ENCODE measurements at regions not wholly inside any gene's neighbourhood (a gene's known extent, or its start where the extent isn't known, plus 50 kb on each side); places are given as distances from the start of the nearest gene placed in this dataset.

GRCh38 chr19:30817965-30818567 lies 445.9 kb downstream of the ZNF536 start:
- no peak for TF ChIP-seq CTCF (IDR thresholded peaks at IDR 0.05)

- no peak for TF ChIP-seq CTCF (IDR thresholded peaks at IDR 0.05)
These were observed 445.0 kb downstream of the ZNF536 start for GRCh38 chr19:30817197-30817596.

GRCh38 chr19:30815889-30816580 lies 443.9 kb downstream of the ZNF536 start:
- TF ChIP-seq CTCF (IDR thresholded peaks at IDR 0.05) = no peak

- no peak for TF ChIP-seq CTCF (IDR thresholded peaks at IDR 0.05)
These were observed 440.0 kb downstream of the ZNF536 start for GRCh38 chr19:30812099-30812678.

GRCh38 chr19:30811397-30812098 lies 439.4 kb downstream of the ZNF536 start:
- TF ChIP-seq CTCF (IDR thresholded peaks at IDR 0.05) = no peak

- TF ChIP-seq CTCF (IDR thresholded peaks at IDR 0.05) = no peak
These were observed 438.5 kb downstream of the ZNF536 start for GRCh38 chr19:30810726-30811125.

- no peak for TF ChIP-seq CTCF (IDR thresholded peaks at IDR 0.05)
These were observed 435.1 kb downstream of the ZNF536 start for GRCh38 chr19:30807278-30807677.
